CD14-positive monocyte (primary cell): ENCODE measurements at regions not wholly inside any gene's neighbourhood (a gene's known extent, or its start where the extent isn't known, plus 50 kb on each side); places are given as distances from the start of the nearest gene placed in this dataset.

Source experiments
- DNase-seq, 3 donors: peaks; one replicate each; pipeline ENCODE4 v3.0.0-alpha.2; 2011 to 2022
- H2AFZ ChIP-seq: 2 replicates; pipeline ENCODE4 v1.6.0; 2012; ENCODE audit warnings: mild to moderate bottlenecking, low read depth, low read length, inconsistent platforms; ENCODE audit not compliant: insufficient read depth, poor library complexity, severe bottlenecking
- H3K27ac ChIP-seq, 2 donors: 1 replicate in 1 of 2; 2 replicates in 1 of 2; pipeline ENCODE4 v1.5.1; 2012 to 2013; ENCODE audit warnings: low read length in 2 of 2, control low read depth in 1 of 2, inconsistent platforms in 1 of 2, low read depth in 1 of 2, mild to moderate bottlenecking in 1 of 2
- H3K27me3 ChIP-seq, 2 donors: one replicate each; pipeline versions ENCODE4 v1.6.0 to v1.6.1; 2011 to 2013; ENCODE audit warnings: low read length in 2 of 2; ENCODE audit not compliant: control insufficient read depth in 2 of 2, insufficient read depth in 2 of 2
- H3K36me3 ChIP-seq, 2 donors: replicated peaks in 1 of 2; 1 replicate in 1 of 2; 2 replicates in 1 of 2; pipeline versions ENCODE4 v1.5.1 to v1.6.1; 2012 to 2013; ENCODE audit warnings: low read length in 2 of 2, control low read depth in 1 of 2, inconsistent platforms in 1 of 2, mild to moderate bottlenecking in 1 of 2; ENCODE audit not compliant: insufficient read depth in 2 of 2, control insufficient read depth in 1 of 2
- H3K4me1 ChIP-seq, 2 donors: 1 replicate in 1 of 2; 2 replicates in 1 of 2; pipeline versions ENCODE4 v1.5.1 to v1.6.1; 2012 to 2013; ENCODE audit warnings: low read length in 2 of 2, control low read depth in 1 of 2, inconsistent platforms in 1 of 2, mild to moderate bottlenecking in 1 of 2, moderate library complexity in 1 of 2; ENCODE audit not compliant: insufficient read depth in 2 of 2, control insufficient read depth in 1 of 2
- H3K4me2 ChIP-seq: replicated peaks from 2 replicates; pipeline ENCODE3; 2012; ENCODE audit warnings: low read length, moderate library complexity, mild to moderate bottlenecking; ENCODE audit not compliant: poor library complexity, severe bottlenecking; ENCODE audit errors: extremely low read depth
- H3K4me3 ChIP-seq, 3 experiments: fragments of 200-600 bp in 1 of 3; sonication (generic) in 1 of 3; replicated peaks in 1 of 3; 1 replicate in 2 of 3; 2 replicates in 1 of 3; pipeline ENCODE4 v1.5.1; 2011 to 2013; ENCODE audit warnings: low read length in 3 of 3, mild to moderate bottlenecking in 3 of 3, control low read depth in 2 of 3, low read depth in 2 of 3, inconsistent platforms in 1 of 3, moderate library complexity in 1 of 3
- H3K79me2 ChIP-seq: 2 replicates; pipeline ENCODE4 v1.6.0; 2012; ENCODE audit warnings: mild to moderate bottlenecking, control low read depth, inconsistent platforms, low read length, moderate library complexity; ENCODE audit not compliant: insufficient read depth
- H3K9ac ChIP-seq: 2 replicates; pipeline ENCODE4 v1.6.0; 2017; ENCODE audit warnings: low read length, mild to moderate bottlenecking; ENCODE audit not compliant: insufficient read depth, poor library complexity, severe bottlenecking
- H3K9me3 ChIP-seq, 2 donors: replicated peaks in 1 of 2; 1 replicate in 1 of 2; 2 replicates in 1 of 2; pipeline versions ENCODE4 v1.5.1 to v1.6.1; 2012 to 2013; ENCODE audit warnings: low read length in 2 of 2, control low read depth in 1 of 2; ENCODE audit not compliant: control insufficient read depth in 1 of 2, insufficient read depth in 1 of 2
- H4K20me1 ChIP-seq: 2 replicates; pipeline ENCODE4 v1.6.0; 2012; ENCODE audit warnings: mild to moderate bottlenecking, low read length, control low read depth, moderate library complexity; ENCODE audit not compliant: insufficient read depth
- H3K27ac Mint-ChIP-seq, 7 donors: one replicate each; pipeline ENCODE4 v1.8.0; 2020; ENCODE audit warnings: mild to moderate bottlenecking in 7 of 7, mixed read lengths in 7 of 7, moderate library complexity in 6 of 7, inconsistent platforms in 2 of 7
- H3K27me3 Mint-ChIP-seq, 3 donors: one replicate each; pipeline ENCODE4 v1.8.0; 2021 to 2022; ENCODE audit warnings: low read depth in 3 of 3, mild to moderate bottlenecking in 3 of 3, mixed read lengths in 3 of 3, moderate library complexity in 3 of 3, inconsistent platforms in 1 of 3
- H3K36me3 Mint-ChIP-seq, 2 donors: one replicate each; pipeline ENCODE4 v1.8.0; 2020; ENCODE audit warnings: mixed read lengths in 2 of 2, inconsistent platforms in 1 of 2, mild to moderate bottlenecking in 1 of 2
- H3K4me1 Mint-ChIP-seq: one replicate; pipeline ENCODE4 v1.8.0; 2020; ENCODE audit warnings: mild to moderate bottlenecking, mixed read lengths
- H3K4me3 Mint-ChIP-seq, 2 donors: one replicate each; pipeline ENCODE4 v1.8.0; 2020; ENCODE audit warnings: mild to moderate bottlenecking in 2 of 2, mixed read lengths in 2 of 2, moderate library complexity in 1 of 2
- H3K9me3 Mint-ChIP-seq, 7 donors: one replicate each; pipeline ENCODE4 v1.8.0; 2020 to 2022; ENCODE audit warnings: mixed read lengths in 7 of 7, mild to moderate bottlenecking in 6 of 7, moderate library complexity in 6 of 7, inconsistent platforms in 2 of 7
- CTCF ChIP-seq: fragments of 200-600 bp; IDR thresholded peaks from one replicate; pipeline ENCODE4 v1.8.0; 2022; ENCODE audit warnings: antibody characterized with exemption, mild to moderate bottlenecking
- WGBS: methylation state at CpG from one replicate; pipeline ENCODE4 v1.1.5; 2013; ENCODE audit warnings: missing lambda C conversion rate; ENCODE audit not compliant: insufficient coverage; 5-methylcytosine and 5-hydroxymethylcytosine counted together
- intact Hi-C, 2 donors: fragments of 100-400 bp; cut with micrococcal nuclease; formaldehyde crosslinking; loops; one replicate each; pipeline versions ENCODE4 v1.15.0 to v1.15.1; 2023

- no peak overlapping the region for H3K27ac Mint-ChIP-seq
- Histone ChIP-seq H3K4me1 (no peaks in the 10 kb centered on the region), H3K79me2 (no peaks in the 10 kb centered on the region), H3K9ac (no peak overlapping the region), H3K27ac (no peak overlapping the region), H3K36me3 (no peaks in the 10 kb centered on the region), H3K4me2 (no peak overlapping the region), H4K20me1 (no peaks in the 10 kb centered on the region), H3K4me3 (no peak overlapping the region), H3K27me3 (no peaks in the 10 kb centered on the region), H3K9me3 (peaks cover 12 to 13% of the 10 kb centered on the region in 2 donors), H2AFZ (no peak overlapping the region)
- DNase-seq: no peak
- no peaks in the 10 kb centered on the region for H3K4me1 Mint-ChIP-seq
- H3K27me3 Mint-ChIP-seq: no peaks in the 10 kb centered on the region
- intact Hi-C loops: no loop called here
- no peaks in the 10 kb centered on the region for H3K36me3 Mint-ChIP-seq
- peaks cover under 1 to 16% (median 6%) of the 10 kb centered on the region in 7 donors for H3K9me3 Mint-ChIP-seq
- TF ChIP-seq CTCF: no peak
- H3K4me3 Mint-ChIP-seq: no peak overlapping the region
- 71% methylated on average over 1 of the region's 1 CpG for WGBS
These were observed 418.3 kb upstream of the CYRIA start for GRCh38 chr2:17083902-17084301.

- Histone ChIP-seq H3K27me3 (no peaks in the 10 kb centered on the region), H3K4me1 (no peaks in the 10 kb centered on the region), H3K4me2 (no peak overlapping the region), H3K36me3 (no peaks in the 10 kb centered on the region), H3K9ac (no peak overlapping the region), H4K20me1 (no peaks in the 10 kb centered on the region), H3K27ac (no peak overlapping the region), H2AFZ (no peak overlapping the region), H3K4me3 (no peak overlapping the region), H3K9me3 (peaks cover 13 to 23% of the 10 kb centered on the region in 2 donors), H3K79me2 (no peaks in the 10 kb centered on the region)
- Mint-ChIP-seq H3K36me3 (no peaks in the 10 kb centered on the region), H3K4me3 (no peak overlapping the region), H3K27ac (no peak overlapping the region), H3K9me3 (peaks cover 5 to 25% (median 15%) of the 10 kb centered on the region in 7 donors), H3K27me3 (no peaks in the 10 kb centered on the region), H3K4me1 (no peaks in the 10 kb centered on the region)
- DNase-seq: no peak
- TF ChIP-seq CTCF: no peak
- intact Hi-C loops: no loop called here
These were observed 413.6 kb upstream of the CYRIA start for GRCh38 chr2:17079262-17079661.
